ENCODE measurements at regions not wholly inside any gene's neighbourhood (a gene's known extent, or its start where the extent isn't known, plus 50 kb on each side); places are given as distances from the start of the nearest gene placed in this dataset.
"Not testable (repeated sequence)": the region's sequence is repeated elsewhere in the genome, so short reads cannot be mapped to it uniquely, and the experiment has no call there.

DNA sequence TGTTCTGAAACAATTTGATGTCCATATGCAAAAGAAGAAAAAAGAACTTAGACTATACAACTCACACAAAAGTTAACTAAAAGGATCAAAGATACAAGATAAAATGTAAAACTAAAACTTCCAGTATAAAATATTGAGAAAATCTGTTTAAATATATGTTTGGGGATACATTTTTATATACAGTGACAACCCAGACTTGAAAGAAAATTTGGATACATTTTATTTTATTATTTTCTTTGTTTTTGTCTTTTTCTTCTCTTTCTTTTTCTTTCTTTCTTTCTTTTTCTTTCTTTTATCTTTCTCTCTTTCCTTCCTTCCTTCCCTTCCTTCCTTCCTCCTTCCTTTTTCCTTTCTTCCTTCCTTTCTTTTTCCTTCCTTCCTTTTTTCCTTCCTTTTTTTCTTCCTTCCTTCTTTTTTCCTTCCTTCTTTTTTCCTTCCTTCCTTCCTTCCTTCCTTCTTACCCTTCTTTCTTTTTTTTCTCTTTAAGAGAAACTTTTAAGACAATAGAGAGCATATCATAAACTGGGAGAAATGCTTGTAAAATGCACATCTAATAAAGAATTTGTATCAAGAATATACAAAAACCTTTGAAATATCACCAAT is 954.5 kb upstream of the LRFN5 start:
- no peaks in the 10 kb centered on the region for H3K36me3 ChIP-seq (ENCODE audit: control insufficient read depth, insufficient read depth, low read length)
- TF ChIP-seq, protein P1, sequence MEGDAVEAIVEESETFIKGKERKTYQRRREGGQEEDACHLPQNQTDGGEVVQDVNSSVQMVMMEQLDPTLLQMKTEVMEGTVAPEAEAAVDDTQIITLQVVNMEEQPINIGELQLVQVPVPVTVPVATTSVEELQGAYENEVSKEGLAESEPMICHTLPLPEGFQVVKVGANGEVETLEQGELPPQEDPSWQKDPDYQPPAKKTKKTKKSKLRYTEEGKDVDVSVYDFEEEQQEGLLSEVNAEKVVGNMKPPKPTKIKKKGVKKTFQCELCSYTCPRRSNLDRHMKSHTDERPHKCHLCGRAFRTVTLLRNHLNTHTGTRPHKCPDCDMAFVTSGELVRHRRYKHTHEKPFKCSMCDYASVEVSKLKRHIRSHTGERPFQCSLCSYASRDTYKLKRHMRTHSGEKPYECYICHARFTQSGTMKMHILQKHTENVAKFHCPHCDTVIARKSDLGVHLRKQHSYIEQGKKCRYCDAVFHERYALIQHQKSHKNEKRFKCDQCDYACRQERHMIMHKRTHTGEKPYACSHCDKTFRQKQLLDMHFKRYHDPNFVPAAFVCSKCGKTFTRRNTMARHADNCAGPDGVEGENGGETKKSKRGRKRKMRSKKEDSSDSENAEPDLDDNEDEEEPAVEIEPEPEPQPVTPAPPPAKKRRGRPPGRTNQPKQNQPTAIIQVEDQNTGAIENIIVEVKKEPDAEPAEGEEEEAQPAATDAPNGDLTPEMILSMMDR (IDR thresholded peaks at IDR 0.05; ENCODE audit: insufficient read depth, low read length, severe bottlenecking): no peak
- DNase-seq (ENCODE audit: low read depth) (no peak), FAIRE-seq (no peak)
- no peaks in the 10 kb centered on the region for H3K27me3 ChIP-seq (ENCODE audit: control insufficient read depth, insufficient read depth, low read length)
- H3K4me3 ChIP-seq (ENCODE audit: low read depth, low read length): no peak overlapping the region

DNA sequence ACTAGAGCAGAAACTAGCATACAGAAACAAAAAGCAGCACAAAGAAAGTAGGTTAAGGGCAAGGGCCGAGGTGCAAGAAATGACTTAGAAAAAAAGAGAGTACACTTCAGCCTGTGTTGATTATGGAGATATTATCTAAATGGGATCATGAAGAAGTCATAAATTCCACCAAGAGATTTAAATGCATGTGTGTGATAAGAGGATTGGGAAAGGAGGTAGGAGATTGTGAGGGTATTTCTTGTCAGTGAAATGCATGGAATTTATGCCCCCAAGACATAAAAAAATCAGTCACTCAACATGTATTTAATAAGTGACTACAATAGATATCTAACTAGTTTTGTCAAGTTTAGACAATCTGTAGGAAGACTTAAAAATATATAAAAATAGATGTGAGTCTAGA is 976.2 kb upstream of the LRFN5 start:
- FAIRE-seq (no peak), DNase-seq (ENCODE audit: low read depth) (no peak)
- H3K36me3 ChIP-seq (ENCODE audit: control insufficient read depth, insufficient read depth, low read length): no peaks in the 10 kb centered on the region
- H3K4me3 ChIP-seq (ENCODE audit: low read depth, low read length): no peak overlapping the region
- TF ChIP-seq, protein P1 (IDR thresholded peaks at IDR 0.05; ENCODE audit: insufficient read depth, low read length, severe bottlenecking): no peak
- no peaks in the 10 kb centered on the region for H3K27me3 ChIP-seq (ENCODE audit: control insufficient read depth, insufficient read depth, low read length)

DNA sequence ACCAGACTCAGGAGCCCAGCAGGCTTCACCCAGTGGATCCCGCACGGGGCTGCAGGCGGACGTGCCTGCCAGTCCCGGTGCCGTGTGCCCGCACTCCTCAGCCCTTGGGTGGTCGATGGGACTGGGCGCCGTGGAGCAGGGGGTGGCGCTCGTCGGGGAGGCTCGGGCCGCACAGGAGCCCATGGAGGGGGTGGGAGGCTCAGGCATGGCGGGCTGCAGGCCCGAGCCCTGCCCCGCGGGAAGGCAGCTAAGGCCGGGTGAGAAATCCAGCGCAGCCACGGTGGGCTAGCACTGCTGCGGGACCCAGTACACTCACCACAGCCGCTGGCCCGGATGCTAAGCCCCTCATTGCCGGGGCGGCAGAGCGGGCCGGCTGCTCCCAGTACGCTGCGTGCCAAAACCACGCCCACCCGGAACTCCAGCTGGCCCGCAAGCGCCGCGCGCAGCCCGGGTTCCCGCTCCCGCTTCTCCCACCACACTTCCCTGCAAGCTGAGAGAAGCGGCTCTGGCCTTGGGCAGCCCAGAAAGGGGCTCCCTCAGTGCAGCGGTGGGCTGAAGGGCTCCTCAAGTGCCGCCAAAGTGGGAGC is 977.0 kb upstream of the LRFN5 start:
- H3K27me3 ChIP-seq (ENCODE audit: control insufficient read depth, insufficient read depth, low read length); H3K36me3 ChIP-seq (ENCODE audit: control insufficient read depth, insufficient read depth, low read length); H3K4me3 ChIP-seq (ENCODE audit: low read depth, low read length); DNase-seq (ENCODE audit: low read depth); FAIRE-seq: not testable (repeated sequence)

DNA sequence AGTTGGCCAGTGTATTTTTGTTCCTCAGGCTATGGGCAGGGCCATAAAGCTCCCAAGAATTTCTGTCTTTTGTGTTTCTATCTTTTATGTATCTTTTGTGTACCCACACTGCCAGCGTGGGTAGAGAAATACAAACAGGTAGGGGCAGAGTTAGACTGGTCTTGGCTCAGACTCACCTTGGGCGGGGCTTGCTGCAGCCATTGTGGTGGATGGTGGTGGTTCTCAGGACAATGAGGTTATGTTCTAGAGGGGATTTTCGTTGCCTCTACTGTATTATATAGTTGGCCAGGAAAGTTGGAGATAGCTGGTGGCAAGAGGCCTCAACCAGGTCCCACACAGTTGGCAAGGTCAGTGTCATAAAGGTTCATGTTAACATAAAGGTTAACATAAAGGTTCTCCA is 977.5 kb upstream of the LRFN5 start:
- FAIRE-seq: no peak
- Histone ChIP-seq H3K36me3 (ENCODE audit: control insufficient read depth, insufficient read depth, low read length) (no peaks in the 10 kb centered on the region), H3K27me3 (ENCODE audit: control insufficient read depth, insufficient read depth, low read length) (no peaks in the 10 kb centered on the region), H3K4me3 (ENCODE audit: low read depth, low read length) (no peak overlapping the region)
- TF ChIP-seq, protein P1 (IDR thresholded peaks at IDR 0.05; ENCODE audit: insufficient read depth, low read length, severe bottlenecking): no peak
- DNase-seq (ENCODE audit: low read depth): no peak

DNA sequence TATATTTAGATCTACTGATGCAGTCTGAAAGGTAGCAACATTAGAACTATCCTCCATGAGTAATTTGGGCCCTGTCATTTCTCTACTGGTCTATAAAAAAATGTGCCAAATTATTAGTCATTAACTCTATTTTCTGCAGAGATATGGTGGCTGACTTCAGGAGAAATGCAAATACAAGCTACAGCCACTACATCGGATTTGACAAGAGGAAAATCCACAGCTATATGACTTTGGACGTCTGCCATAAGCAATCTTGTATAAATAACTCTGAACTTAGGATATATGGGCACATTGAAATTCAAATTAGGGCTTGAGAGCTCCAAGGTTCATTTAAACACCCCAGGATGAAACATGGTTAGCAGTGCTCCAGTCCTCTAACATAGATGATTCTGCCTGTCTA is 983.0 kb upstream of the LRFN5 start:
- FAIRE-seq (no peak), DNase-seq (ENCODE audit: low read depth) (no peak)
- Histone ChIP-seq H3K27me3 (ENCODE audit: control insufficient read depth, insufficient read depth, low read length) (no peaks in the 10 kb centered on the region), H3K36me3 (ENCODE audit: control insufficient read depth, insufficient read depth, low read length) (no peaks in the 10 kb centered on the region), H3K4me3 (ENCODE audit: low read depth, low read length) (no peak overlapping the region)
- TF ChIP-seq, protein P1 (IDR thresholded peaks at IDR 0.05; ENCODE audit: insufficient read depth, low read length, severe bottlenecking): no peak

DNA sequence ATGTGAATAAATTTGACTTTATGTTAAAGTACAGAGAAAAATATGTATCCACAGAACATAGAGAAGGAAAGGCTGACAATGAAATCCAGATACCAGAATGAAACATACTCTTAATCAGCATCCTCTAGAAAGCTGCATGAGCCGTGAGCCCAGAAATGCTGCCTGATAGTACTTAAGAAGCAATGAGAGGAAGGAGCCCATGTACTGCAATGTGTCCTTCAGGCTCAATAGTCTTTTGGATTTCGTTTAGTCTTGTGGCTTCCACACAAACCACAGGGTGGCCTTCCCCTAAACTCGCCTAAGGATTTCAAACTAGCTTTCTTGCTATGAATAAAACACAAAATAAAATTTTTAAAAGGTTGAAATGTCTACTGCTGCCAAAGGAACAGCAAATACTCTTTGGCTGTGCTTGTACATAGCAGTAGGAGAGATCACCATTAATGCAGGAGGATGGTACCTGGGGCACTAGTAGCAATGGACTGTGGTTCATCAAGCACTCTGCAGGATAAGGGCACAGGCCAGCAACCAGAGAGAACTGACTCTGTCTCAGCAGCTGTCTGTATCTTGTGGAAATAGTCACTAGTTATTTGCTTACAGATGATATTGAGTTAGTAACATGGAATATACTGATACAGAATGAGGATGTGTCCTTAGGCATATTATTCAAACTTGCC is 988.3 kb upstream of the LRFN5 start:
- Histone ChIP-seq H3K27me3 (ENCODE audit: control insufficient read depth, insufficient read depth, low read length) (no peaks in the 10 kb centered on the region), H3K36me3 (ENCODE audit: control insufficient read depth, insufficient read depth, low read length) (no peaks in the 10 kb centered on the region), H3K4me3 (ENCODE audit: low read depth, low read length) (no peak overlapping the region)
- FAIRE-seq (no peak), DNase-seq (ENCODE audit: low read depth) (no peak)
- TF ChIP-seq, protein P1 (IDR thresholded peaks at IDR 0.05; ENCODE audit: insufficient read depth, low read length, severe bottlenecking): no peak

Data from bronchial epithelial cell (primary cell).